ENCODE measurements at regions not wholly inside any gene's neighbourhood (a gene's known extent, or its start where the extent isn't known, plus 50 kb on each side); places are given as distances from the start of the nearest gene placed in this dataset.

DNA sequence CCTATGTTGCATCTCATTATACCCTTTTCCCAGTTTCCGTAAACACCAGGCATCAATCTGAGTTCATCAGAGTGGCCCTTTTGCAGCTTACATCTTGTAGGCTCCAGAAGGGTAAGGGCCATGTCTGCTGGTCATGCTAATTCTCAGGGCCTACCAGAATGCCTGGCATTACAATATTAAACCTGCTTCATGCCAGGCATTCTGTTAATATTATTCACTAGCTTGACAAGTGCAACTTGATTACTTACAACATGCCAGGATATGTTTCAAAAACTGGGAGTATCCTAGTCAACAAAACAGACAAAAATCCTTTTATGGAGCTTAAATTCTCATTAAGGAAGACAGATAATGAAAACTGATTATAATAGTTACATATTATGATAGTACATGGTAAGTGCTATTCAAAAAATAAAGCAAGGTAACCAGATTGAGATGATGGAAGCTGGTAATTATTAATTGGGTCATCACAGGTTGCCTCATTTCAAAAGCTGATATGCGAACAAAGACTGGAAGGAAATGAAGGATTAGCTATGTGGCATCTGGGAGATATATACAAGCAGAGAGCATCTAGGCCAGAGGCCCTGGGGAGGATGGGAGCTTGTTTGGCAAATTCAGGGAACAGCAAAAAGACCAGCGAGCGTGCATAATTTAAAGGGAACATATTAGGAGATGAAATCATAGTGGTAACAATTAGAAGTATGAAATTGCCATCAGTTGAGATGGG, 406.3 kb downstream of the DMRT2 start:
- TF ChIP-seq POLR2AphosphoS5 (IDR thresholded peaks at IDR 0.05) (no peak), POLR2A (IDR thresholded peaks at IDR 0.05) (no peak), CTCF (IDR thresholded peaks at IDR 0.05) (no peak)
- no peak overlapping the region for H3K27ac ChIP-seq
- intact Hi-C loops (cut with DNase I; ENCODE audit: low total_unique reads) = no loop called here
- H3K9me3 ChIP-seq = no peaks in the 10 kb centered on the region
- H3K27me3 ChIP-seq = no peaks in the 10 kb centered on the region
- no peaks in the 10 kb centered on the region for H3K36me3 ChIP-seq
- no peaks in the 10 kb centered on the region for H3K4me1 ChIP-seq
- DNase-seq (ENCODE audit: low spot score in 2 of 2) = no peak
- no peak overlapping the region for H3K4me3 ChIP-seq

DNA sequence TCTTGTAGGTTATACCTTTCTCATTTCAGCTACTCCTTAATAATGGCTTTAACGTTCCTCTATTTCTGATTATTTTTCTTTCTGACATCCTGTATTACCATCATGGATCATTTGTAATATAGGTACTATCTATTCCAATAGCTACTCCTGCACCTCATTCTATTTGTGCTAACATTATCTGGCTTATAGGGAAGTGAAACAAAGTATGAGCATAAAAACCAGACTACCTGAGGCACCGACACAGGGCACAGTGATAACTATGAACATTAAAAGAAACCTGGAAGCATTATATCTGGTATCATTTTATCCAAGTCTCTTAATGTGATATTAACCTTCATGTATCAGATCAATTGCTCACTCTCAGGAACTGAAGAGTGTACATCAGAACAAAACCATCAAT, 407.3 kb downstream of the DMRT2 start:
- Histone ChIP-seq H3K4me3 (no peak overlapping the region), H3K27me3 (no peaks in the 10 kb centered on the region), H3K4me1 (no peaks in the 10 kb centered on the region), H3K9me3 (no peaks in the 10 kb centered on the region), H3K36me3 (no peaks in the 10 kb centered on the region), H3K27ac (no peak overlapping the region)
- no peak for TF ChIP-seq POLR2A (IDR thresholded peaks at IDR 0.05)
- no peak for TF ChIP-seq POLR2AphosphoS5 (IDR thresholded peaks at IDR 0.05)
- TF ChIP-seq CTCF (IDR thresholded peaks at IDR 0.05) = no peak
- intact Hi-C loops (cut with DNase I; ENCODE audit: low total_unique reads) = no loop called here
- no peak for DNase-seq (ENCODE audit: low spot score in 2 of 2)

- no peaks in the 10 kb centered on the region for H3K36me3 ChIP-seq
Observed at GRCh38 chr9:1458503-1458902, 408.3 kb downstream of the DMRT2 start.

GRCh38 chr9:1460143-1460769, 410.1 kb downstream of the DMRT2 start:
- Histone ChIP-seq H3K4me1 (no peaks in the 10 kb centered on the region), H3K4me3 (no peak overlapping the region), H3K36me3 (no peaks in the 10 kb centered on the region), H3K27ac (no peak overlapping the region), H3K9me3 (no peaks in the 10 kb centered on the region), H3K27me3 (no peaks in the 10 kb centered on the region)
- no peak for TF ChIP-seq POLR2A (IDR thresholded peaks at IDR 0.05)
- peak in 1 of 3 donors; percentile 28 for TF ChIP-seq CTCF (IDR thresholded peaks at IDR 0.05)
- intact Hi-C loops (cut with DNase I; ENCODE audit: low total_unique reads) = no loop called here
- no peak for DNase-seq (ENCODE audit: low spot score in 2 of 2)

More at GRCh38 chr9:1458503-1458902, 408.3 kb downstream of the DMRT2 start:
- Histone ChIP-seq H3K27ac (no peak overlapping the region), H3K4me3 (no peak overlapping the region), H3K9me3 (no peaks in the 10 kb centered on the region), H3K4me1 (no peaks in the 10 kb centered on the region), H3K27me3 (no peaks in the 10 kb centered on the region)
- TF ChIP-seq CTCF (IDR thresholded peaks at IDR 0.05) (no peak), POLR2AphosphoS5 (IDR thresholded peaks at IDR 0.05) (no peak)
- no peak for DNase-seq (ENCODE audit: low spot score in 2 of 2)
- intact Hi-C loops (cut with DNase I; ENCODE audit: low total_unique reads) = no loop called here

GRCh38 chr9:1461812-1462211, 411.7 kb downstream of the DMRT2 start:
- Histone ChIP-seq H3K27ac (no peak overlapping the region), H3K4me3 (no peak overlapping the region), H3K4me1 (no peaks in the 10 kb centered on the region), H3K36me3 (no peaks in the 10 kb centered on the region), H3K27me3 (no peaks in the 10 kb centered on the region), H3K9me3 (no peaks in the 10 kb centered on the region)
- no peak for DNase-seq (ENCODE audit: low spot score in 2 of 2)
- intact Hi-C loops (cut with DNase I; ENCODE audit: low total_unique reads) = no loop called here
- no peak for TF ChIP-seq POLR2A (IDR thresholded peaks at IDR 0.05)
- TF ChIP-seq POLR2AphosphoS5 (IDR thresholded peaks at IDR 0.05) = no peak
- no peak for TF ChIP-seq CTCF (IDR thresholded peaks at IDR 0.05)
